ENCODE measurements at regions not wholly inside any gene's neighbourhood (a gene's known extent, or its start where the extent isn't known, plus 50 kb on each side); places are given as distances from the start of the nearest gene placed in this dataset.

DNA sequence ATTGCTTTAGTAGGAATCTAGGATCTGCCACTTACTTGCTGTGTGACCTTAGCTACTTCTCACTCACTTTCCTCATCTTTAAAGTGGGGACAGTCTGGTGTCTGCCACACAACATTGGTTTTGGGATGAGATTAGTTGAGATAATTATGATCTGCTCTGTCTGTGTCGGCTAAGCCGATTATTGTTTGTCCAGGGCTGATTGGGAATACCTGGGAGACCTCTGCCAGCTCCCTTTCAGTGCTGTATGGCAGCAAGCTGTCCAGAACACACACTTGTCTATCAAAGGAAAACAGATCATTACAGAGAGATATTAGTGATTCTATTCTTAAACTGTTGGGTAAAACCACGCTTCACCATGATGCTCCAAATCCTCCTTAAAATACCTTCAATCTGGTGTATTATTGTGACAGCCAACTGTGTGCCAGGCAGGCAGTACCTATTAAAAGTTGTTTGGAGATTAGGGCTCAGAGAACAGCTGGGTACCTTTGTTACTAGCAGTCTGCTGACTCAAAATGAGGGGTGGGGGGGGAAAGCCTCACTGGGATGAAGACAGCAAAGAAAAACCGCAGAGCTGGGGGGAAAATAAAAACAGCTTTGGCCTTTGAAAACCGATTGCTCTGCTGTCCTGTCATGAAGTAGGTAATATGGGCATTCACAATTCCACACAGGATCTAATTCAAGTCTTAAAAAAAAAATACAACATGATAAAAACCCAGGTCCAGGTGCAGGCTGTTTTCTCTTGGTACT is 458.4 kb upstream of the C9orf72 start:
- Histone ChIP-seq H3K4me3 (ENCODE audit: low read length, poor library complexity, severe bottlenecking) (no peak overlapping the region), H3F3A (ENCODE audit: low read depth) (no peaks in the 10 kb centered on the region), H3K9me2 (replicated peaks; ENCODE audit: low read depth, low read length) (no peaks in the 10 kb centered on the region), H3K9me3 (ENCODE audit: insufficient read depth, low read depth, low read length) (no peaks in the 10 kb centered on the region), H3K79me2 (ENCODE audit: insufficient read depth, low read length) (no peaks in the 10 kb centered on the region), H2AFZ (ENCODE audit: low read length) (no peak overlapping the region), H3K27me3 (ENCODE audit: insufficient read depth, low read length, poor library complexity, severe bottlenecking) (no peaks in the 10 kb centered on the region), H3K36me3 (ENCODE audit: insufficient read depth, low read length) (no peaks in the 10 kb centered on the region), H4K20me1 (ENCODE audit: insufficient read depth, low read length, poor library complexity, severe bottlenecking) (no peaks in the 10 kb centered on the region), H3K9ac (ENCODE audit: low read depth, low read length, poor library complexity, severe bottlenecking) (no peak overlapping the region), H3K4me1 (ENCODE audit: insufficient read depth, low read length, poor library complexity, severe bottlenecking) (no peaks in the 10 kb centered on the region), H3K4me2 (ENCODE audit: low read depth, low read length, poor library complexity, severe bottlenecking) (no peak overlapping the region)
- TF ChIP-seq, protein P1, sequence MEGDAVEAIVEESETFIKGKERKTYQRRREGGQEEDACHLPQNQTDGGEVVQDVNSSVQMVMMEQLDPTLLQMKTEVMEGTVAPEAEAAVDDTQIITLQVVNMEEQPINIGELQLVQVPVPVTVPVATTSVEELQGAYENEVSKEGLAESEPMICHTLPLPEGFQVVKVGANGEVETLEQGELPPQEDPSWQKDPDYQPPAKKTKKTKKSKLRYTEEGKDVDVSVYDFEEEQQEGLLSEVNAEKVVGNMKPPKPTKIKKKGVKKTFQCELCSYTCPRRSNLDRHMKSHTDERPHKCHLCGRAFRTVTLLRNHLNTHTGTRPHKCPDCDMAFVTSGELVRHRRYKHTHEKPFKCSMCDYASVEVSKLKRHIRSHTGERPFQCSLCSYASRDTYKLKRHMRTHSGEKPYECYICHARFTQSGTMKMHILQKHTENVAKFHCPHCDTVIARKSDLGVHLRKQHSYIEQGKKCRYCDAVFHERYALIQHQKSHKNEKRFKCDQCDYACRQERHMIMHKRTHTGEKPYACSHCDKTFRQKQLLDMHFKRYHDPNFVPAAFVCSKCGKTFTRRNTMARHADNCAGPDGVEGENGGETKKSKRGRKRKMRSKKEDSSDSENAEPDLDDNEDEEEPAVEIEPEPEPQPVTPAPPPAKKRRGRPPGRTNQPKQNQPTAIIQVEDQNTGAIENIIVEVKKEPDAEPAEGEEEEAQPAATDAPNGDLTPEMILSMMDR (conservative IDR thresholded peaks at IDR 0.05; ENCODE audit: low read length) = no peak
- TF ChIP-seq EZH2phosphoT487 (IDR thresholded peaks at IDR 0.05; ENCODE audit: borderline replicate concordance) = no peak

GRCh38 chr9:28032268-28032590 is 458.9 kb upstream of the C9orf72 start:
- no peak overlapping the region for H3K4me3 ChIP-seq (ENCODE audit: low read length, poor library complexity, severe bottlenecking)
- H3K4me1 ChIP-seq (ENCODE audit: insufficient read depth, low read length, poor library complexity, severe bottlenecking) = no peaks in the 10 kb centered on the region
- H3K27me3 ChIP-seq (ENCODE audit: insufficient read depth, low read length, poor library complexity, severe bottlenecking) = no peaks in the 10 kb centered on the region
- no peaks in the 10 kb centered on the region for H3K9me2 ChIP-seq (replicated peaks; ENCODE audit: low read depth, low read length)
- no peak overlapping the region for H3K9ac ChIP-seq (ENCODE audit: low read depth, low read length, poor library complexity, severe bottlenecking)
- no peaks in the 10 kb centered on the region for H4K20me1 ChIP-seq (ENCODE audit: insufficient read depth, low read length, poor library complexity, severe bottlenecking)
- no peaks in the 10 kb centered on the region for H3K9me3 ChIP-seq (ENCODE audit: insufficient read depth, low read depth, low read length)
- H3K79me2 ChIP-seq (ENCODE audit: insufficient read depth, low read length) = no peaks in the 10 kb centered on the region
- H3F3A ChIP-seq (ENCODE audit: low read depth) = no peaks in the 10 kb centered on the region
- no peaks in the 10 kb centered on the region for H3K36me3 ChIP-seq (ENCODE audit: insufficient read depth, low read length)
- TF ChIP-seq, protein P1 (conservative IDR thresholded peaks at IDR 0.05; ENCODE audit: low read length) = no peak
- TF ChIP-seq EZH2phosphoT487 (IDR thresholded peaks at IDR 0.05; ENCODE audit: borderline replicate concordance) = no peak
- no peak overlapping the region for H2AFZ ChIP-seq (ENCODE audit: low read length)
- H3K4me2 ChIP-seq (ENCODE audit: low read depth, low read length, poor library complexity, severe bottlenecking) = no peak overlapping the region

- Histone ChIP-seq H3K27me3 (ENCODE audit: insufficient read depth, low read length, poor library complexity, severe bottlenecking) (no peaks in the 10 kb centered on the region), H3K79me2 (ENCODE audit: insufficient read depth, low read length) (no peaks in the 10 kb centered on the region), H3K4me3 (ENCODE audit: low read length, poor library complexity, severe bottlenecking) (no peak overlapping the region), H3K9me2 (replicated peaks; ENCODE audit: low read depth, low read length) (no peaks in the 10 kb centered on the region), H3K4me2 (ENCODE audit: low read depth, low read length, poor library complexity, severe bottlenecking) (no peak overlapping the region), H4K20me1 (ENCODE audit: insufficient read depth, low read length, poor library complexity, severe bottlenecking) (no peaks in the 10 kb centered on the region), H3K36me3 (ENCODE audit: insufficient read depth, low read length) (no peaks in the 10 kb centered on the region), H3K9ac (ENCODE audit: low read depth, low read length, poor library complexity, severe bottlenecking) (no peak overlapping the region), H3K4me1 (ENCODE audit: insufficient read depth, low read length, poor library complexity, severe bottlenecking) (no peaks in the 10 kb centered on the region), H2AFZ (ENCODE audit: low read length) (no peak overlapping the region), H3K9me3 (ENCODE audit: insufficient read depth, low read depth, low read length) (no peaks in the 10 kb centered on the region), H3F3A (ENCODE audit: low read depth) (no peaks in the 10 kb centered on the region)
- no peak for TF ChIP-seq EZH2phosphoT487 (IDR thresholded peaks at IDR 0.05; ENCODE audit: borderline replicate concordance)
- TF ChIP-seq, protein P1 (conservative IDR thresholded peaks at IDR 0.05; ENCODE audit: low read length) = no peak
These were observed 461.0 kb upstream of the C9orf72 start for GRCh38 chr9:28034242-28034641.

Measured in Loucy (cell line).